ENCODE measurements at regions not wholly inside any gene's neighbourhood (a gene's known extent, or its start where the extent isn't known, plus 50 kb on each side); places are given as distances from the start of the nearest gene placed in this dataset.
A peak's percentile ranks its signal among the peaks of the same experiment; 100 is the strongest.
"Not testable (repeated sequence)": the region's sequence is repeated elsewhere in the genome, so short reads cannot be mapped to it uniquely, and the experiment has no call there.

GRCh38 chr6:4366635-4367395 lies 231.4 kb upstream of the ECI2 start:
- DNase-seq, result no peak

- no peak for DNase-seq
These were observed 230.3 kb upstream of the ECI2 start for GRCh38 chr6:4365686-4366085.

- no peak for DNase-seq
These were observed 229.3 kb upstream of the ECI2 start for GRCh38 chr6:4364711-4365110.

GRCh38 chr6:4364172-4364571 lies 228.8 kb upstream of the ECI2 start:
- DNase-seq, result no peak

- no peak for DNase-seq
These were observed 228.3 kb upstream of the ECI2 start for GRCh38 chr6:4363656-4364055.

GRCh38 chr6:4362326-4362725 lies 227.0 kb upstream of the ECI2 start:
- no peak for DNase-seq

- no peak for DNase-seq
These were observed 225.5 kb upstream of the ECI2 start for GRCh38 chr6:4360920-4361319.

GRCh38 chr6:4359108-4359730 lies 223.8 kb upstream of the ECI2 start:
- no peak for DNase-seq

GRCh38 chr6:4358414-4359107 lies 223.2 kb upstream of the ECI2 start:
- DNase-seq, result peak; percentile 23

GRCh38 chr6:4357660-4358152 lies 222.3 kb upstream of the ECI2 start:
- DNase-seq, result not testable (repeated sequence)

- DNase-seq, result no peak
These were observed 221.7 kb upstream of the ECI2 start for GRCh38 chr6:4356899-4357659.

GRCh38 chr6:4355241-4355640 lies 219.9 kb upstream of the ECI2 start:
- no peak for DNase-seq

GRCh38 chr6:4354181-4354580 lies 218.8 kb upstream of the ECI2 start:
- DNase-seq, result no peak

GRCh38 chr6:4352731-4353130 lies 217.4 kb upstream of the ECI2 start:
- no peak for DNase-seq

GRCh38 chr6:4352322-4352669 lies 216.9 kb upstream of the ECI2 start:
- no peak for DNase-seq

- DNase-seq, result no peak
These were observed 216.3 kb upstream of the ECI2 start for GRCh38 chr6:4351520-4352321.

GRCh38 chr6:4350567-4351519 lies 215.5 kb upstream of the ECI2 start:
- no peak for DNase-seq

GRCh38 chr6:4349931-4350330 lies 214.6 kb upstream of the ECI2 start:
- no peak for DNase-seq

- no peak for DNase-seq
These were observed 213.9 kb upstream of the ECI2 start for GRCh38 chr6:4349323-4349722.

GRCh38 chr6:4348462-4349112 lies 213.2 kb upstream of the ECI2 start:
- DNase-seq, result no peak

GRCh38 chr6:4347877-4348276 lies 212.5 kb upstream of the ECI2 start:
- no peak for DNase-seq
